HG02938 (cell line): ENCODE measurements at regions not wholly inside any gene's neighbourhood (a gene's known extent, or its start where the extent isn't known, plus 50 kb on each side); places are given as distances from the start of the nearest gene placed in this dataset.
"Not testable (repeated sequence)": the region's sequence is repeated elsewhere in the genome, so short reads cannot be mapped to it uniquely, and the experiment has no call there.

Experiments
- ATAC-seq: cut with Tn5 transposase; IDR thresholded peaks from one replicate; pipeline ENCODE4 v1.9.1; 2021; ENCODE audit warnings: mild to moderate bottlenecking, moderate library complexity; ENCODE audit not compliant: unreplicated experiment

DNA sequence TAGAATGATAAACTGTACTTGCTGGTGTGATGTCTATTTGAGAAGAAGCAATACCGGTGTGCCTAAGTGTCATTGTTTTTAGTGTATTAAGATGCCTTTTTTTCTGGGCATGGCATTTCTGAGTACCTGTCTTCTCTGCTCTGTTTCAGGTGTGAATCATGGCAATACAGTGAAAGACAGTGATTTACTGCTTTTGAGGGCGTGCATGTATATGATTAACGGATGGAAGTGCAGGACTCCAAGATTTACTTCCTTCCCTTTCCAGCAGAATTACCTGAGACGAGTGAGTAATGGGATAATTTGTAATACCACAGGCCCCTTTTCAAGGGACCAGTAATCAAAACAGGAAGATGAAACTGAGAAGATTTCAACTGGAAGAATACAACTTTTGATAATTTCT, 315.8 kb downstream of the SOX4 start:
- ATAC-seq: no peak

DNA sequence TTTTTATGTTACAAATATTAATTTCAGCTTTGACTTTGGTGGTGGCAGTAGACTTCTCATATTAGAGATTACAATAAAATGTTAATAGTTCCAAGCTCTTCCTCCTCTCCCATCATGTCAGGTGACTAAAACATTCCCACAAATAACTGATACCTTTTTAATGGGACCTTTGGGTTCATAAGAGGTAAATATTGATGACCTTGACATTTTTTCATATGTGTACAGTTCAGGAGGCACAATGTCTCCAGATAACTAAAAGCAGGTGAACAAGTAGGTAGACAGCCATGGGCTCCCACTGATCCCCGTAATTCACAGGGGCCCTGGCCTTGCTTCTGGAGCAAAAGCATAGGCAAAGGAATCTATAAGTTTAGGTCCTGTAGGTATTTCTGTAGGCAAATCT, 317.7 kb downstream of the SOX4 start:
- ATAC-seq: no peak

DNA sequence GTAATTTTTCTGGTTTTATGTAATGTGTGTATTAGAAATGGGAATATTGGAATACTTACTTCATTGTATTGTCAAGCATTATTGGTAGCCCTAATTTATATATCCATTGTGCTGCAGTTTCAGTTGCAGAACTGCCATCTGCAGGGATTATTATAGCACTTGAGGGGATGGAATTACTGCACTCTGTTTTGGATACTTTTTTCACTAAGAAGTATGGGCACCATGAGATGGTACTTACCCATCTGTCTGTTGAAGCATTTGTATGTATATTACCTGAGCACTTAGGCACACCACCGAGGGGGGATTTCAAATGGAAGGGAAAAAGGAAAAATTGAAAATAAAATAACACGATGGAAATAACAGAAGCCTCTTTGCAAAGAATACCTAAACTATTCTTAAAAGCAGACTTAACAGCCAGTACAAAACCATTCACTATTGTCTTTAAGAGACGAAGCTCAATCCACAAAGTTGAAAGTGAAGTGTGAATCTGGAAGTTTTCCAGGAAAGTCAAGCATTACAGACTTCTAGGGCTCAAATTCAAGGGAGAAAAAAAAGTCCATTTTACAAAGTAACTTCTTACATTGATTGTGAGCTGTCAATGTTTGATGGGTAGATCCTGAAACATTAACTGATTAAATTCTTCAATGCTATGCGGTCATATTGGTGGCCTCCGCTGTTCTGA, 318.7 kb downstream of the SOX4 start:
- no peak for ATAC-seq

DNA sequence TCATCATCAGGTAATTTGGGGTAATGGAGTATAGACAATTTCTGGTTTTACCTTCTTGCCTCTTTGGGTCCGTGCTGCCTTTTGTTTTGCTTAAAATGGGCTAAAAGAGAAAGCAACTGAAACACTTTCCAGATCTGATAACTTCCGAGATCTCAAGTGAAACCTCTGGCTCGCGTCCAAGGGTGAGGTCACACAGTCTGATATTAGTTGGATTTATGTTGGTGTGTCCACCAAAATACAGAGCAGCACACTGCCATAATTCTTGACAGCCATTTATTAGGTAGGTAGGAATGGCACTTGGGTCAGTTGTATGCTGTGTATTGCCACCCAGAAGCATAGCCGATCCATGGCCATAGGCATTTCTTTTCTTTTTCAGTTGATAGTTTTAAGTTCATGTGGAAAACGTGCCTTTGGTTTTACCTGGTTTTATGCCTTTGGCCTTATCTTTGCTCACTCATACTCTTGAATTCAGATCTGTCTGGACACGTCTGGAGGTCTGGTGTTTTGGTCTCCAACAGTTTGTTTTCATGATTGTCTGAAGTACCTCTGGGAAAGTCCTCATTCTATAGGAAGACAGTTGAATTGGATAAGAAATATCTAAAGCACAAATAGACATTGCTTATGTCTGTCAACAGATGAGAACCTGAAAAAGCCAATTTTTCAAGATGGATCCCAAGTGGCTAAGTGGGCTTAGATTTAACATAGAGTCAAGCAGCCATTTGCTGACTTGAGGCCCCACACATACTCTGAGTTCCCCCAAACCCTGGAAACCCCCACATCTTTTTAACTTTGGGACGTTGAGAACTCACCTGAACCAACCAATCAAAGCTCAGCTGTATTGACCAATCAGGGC, 320.8 kb downstream of the SOX4 start:
- no peak for ATAC-seq

DNA sequence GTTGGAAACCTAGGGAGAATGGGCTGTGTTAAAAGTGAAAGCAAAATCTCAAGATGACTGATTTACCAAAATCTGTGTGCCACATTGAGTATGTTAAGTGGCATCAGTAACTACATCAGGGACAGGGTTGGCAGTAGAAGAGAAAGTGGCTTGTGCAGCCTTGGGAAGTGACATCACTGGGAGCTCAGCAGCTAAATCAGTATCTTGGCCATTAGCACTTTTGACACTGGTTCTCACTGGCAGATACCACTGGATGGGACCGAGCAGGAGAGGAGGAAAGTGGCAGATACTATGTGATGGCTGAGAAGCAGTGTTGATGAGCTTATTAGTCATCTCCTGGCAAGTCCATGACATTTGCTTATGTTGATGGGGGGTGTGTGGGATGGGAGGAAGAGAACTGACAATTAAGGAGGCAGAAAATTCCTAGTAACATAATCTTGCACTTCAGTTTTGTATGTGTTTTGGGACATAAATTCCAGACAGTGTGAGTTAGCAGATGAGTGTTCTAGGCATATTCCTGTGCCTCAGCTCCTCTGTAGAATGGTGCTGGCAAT, 322.2 kb downstream of the SOX4 start:
- ATAC-seq: no peak

DNA sequence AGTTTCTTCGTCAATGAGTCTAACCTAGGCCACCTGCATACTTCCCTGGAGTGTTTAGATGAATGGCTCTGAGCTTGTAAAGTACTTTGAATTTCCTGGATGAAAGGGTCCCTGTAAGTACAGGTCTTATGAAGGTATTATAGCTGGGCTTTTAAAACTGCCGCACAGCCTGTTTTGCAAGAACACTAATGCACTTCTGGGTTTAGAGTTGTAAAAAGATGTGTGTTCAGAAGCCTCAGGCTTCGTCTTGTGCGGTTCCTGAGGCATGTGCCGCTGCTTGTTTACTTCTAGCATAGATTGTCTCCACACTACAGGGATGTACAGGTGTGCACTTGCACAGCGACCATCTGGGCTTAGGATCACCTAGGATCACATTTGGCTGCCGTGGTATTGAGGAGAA, 324.5 kb downstream of the SOX4 start:
- ATAC-seq: no peak

DNA sequence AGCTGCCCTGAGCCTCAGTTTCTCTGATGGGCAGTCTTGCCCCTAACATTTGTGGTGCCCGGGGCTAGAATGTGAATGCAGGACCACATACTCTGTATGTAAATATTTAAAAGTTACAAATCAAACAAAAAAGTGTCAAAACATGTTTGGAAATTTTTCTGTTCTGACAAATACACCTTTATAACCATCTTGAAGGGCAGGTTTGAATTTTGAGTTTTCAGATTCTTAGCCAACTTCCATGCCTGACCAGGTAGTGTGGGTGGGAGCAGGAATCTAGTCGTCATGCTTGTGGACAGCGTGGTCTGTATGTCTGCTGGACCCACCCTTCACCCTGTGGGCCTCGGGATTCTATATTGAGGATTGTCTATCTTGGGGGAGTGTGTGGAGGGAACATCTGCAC, 325.1 kb downstream of the SOX4 start:
- ATAC-seq: no peak

DNA sequence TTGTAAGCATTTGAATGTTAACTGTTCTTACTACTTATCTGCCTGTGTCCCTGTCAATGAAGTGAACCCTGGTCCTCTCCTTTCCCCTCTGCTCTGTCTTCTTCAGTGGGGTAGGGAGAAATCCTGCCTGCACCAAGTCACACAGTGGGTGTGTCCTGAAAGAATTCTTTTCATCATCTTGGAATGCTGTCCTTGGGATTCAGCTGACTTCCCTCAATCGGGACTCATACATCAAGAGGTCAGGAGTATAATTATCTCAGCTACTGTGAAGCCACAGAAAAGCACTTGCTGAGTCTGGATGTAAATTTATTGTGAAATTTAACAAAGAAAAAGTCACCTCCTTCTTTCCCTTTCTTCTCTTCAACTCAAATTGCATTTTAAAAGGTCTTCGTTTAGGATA, 328.5 kb downstream of the SOX4 start:
- ATAC-seq: no peak

DNA sequence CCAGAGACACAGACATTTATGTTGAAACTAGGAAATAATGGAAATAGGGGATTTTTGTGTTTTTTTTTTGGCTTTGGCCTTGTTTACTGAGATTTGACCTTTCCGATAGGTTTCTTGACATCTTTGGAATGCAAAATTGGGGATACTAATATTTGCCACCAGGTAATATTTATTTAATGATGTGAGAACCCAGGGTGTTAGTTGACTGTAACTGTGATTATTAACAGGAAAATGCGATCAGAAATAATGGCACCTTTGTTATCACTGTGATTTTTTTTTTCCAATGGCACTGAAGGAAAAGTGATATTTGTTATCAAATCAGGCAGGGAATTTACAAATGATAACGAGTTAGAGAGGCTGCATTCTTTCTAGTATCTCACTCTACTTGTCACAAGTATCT, 330.5 kb downstream of the SOX4 start:
- no peak for ATAC-seq

DNA sequence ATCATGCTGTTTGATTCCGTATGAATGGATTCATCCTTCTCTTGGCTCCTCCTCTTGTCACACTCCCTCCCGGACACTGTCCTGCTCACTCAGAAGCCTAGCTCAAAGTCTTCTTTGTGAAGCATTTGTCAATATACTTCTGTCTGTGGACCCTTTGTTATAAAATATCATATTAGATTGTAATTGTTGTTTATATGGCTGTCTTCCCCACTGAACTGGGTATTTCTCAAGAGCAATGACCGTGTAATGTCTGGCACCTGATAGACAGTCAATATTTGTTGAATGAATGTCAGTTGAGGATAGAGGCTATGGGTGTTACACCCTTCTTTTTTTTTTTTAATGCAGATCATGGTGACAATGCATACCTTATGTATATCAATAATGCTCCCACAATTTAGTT, 335.3 kb downstream of the SOX4 start:
- ATAC-seq: no peak

DNA sequence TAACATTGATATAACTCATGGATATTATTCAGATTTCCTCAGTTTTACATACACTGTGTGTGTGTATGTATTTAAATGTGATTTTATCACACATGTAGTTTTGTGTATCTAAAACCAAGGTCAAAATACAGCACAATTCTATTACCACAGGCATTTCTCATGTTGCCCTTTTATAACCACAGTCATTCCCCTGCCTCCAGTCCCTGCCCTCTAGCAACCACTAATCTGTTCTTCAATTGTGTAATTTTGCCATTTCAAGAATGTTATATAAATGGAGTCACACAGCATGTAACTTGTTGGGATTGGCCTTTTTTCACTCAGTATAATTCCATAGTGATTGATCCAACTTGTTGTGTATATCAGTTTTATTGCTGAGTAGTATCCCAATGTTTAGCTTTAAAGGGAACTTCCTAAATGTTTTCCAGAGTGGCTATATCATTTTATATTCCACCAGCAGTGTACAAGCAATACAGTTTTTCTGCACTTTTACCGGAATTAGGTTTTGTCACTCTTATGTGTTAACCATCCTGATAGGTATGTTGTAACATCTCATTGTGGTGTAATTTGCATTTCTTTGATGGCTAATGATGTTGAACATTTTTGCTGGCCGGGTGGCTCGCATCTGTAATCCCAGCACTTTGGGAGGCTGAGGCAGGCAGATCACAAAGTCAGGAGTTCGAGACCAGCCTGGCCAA, 338.2 kb downstream of the SOX4 start:
- ATAC-seq: no peak

DNA sequence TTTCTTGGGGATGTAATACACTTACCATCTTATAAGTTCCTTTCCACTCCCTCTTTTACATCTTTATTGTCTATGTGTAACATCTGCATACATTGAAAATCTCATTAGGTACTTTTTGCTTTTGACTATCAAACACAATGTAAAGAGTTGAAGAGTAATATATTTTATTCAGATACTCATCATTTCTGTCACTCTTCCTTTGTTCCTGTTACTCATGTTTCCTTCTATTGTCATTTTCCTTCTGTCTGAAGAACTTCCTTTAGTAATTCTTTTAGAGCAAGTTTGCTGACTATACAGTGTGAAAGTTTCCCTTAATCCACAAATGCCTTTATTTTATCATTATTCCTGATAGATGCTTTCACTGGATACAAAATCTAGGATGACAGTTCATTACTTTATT, 339.8 kb downstream of the SOX4 start:
- no peak for ATAC-seq

DNA sequence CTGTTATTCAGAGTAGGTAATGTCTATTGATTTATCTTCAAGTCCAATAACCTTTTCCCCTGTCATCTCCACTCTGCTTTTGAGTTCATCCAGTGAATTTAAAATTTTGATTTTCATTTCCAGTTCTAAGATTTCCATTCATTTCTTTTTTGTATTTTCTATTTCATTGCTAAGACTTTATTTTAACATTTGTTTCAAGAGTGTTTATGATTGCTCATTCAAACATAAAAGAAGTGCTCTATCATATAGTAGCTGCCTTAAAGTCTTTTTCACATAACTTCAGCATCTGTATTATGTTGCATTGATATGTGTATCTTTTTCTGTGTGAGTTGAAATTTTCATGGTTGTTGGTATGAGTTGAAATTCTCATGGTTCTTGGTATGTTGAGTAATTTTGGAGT, 341.6 kb downstream of the SOX4 start:
- no peak for ATAC-seq

DNA sequence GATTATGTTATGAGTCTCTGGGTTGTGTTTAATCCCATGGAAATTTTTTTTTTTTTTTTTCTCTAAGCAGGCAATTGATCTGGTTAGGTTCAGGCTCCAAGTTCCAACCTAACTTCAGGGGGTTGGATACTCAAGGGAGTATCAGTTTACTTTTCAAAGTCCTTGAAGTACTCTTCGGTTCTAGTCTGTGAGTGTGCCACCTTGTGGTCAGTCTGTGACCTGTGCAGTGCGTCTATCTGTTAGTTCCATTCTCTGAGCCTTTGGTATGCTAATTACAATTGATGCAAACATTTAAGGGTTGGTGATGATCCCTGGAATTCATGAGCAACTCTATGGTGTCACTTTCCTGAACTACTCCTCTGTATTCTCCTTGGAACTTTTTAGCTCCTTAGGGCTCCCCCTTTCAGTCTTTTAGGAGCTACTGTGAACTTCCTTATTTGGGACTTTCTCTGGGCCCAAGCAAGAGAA, 342.0 kb downstream of the SOX4 start:
- ATAC-seq: peak; percentile 51

DNA sequence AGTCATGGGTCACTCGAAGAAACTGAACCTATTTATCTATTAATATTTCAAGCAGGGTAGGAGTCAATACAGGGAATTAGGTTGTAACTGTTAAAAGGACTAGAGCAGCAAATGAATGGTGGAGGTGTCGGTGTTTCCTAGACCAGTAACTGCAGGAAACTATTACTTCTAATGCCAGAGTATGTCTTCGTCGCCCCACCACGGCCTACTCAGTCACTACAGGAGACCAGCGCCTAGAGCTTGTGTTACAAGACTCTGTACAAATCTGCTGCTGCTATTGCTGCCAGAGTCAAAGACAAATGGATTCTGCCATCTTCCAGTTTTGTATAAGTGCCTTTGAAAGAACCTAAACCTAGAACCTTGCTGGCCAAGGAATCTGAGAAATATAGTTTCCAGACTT, 343.9 kb downstream of the SOX4 start:
- ATAC-seq: no peak

DNA sequence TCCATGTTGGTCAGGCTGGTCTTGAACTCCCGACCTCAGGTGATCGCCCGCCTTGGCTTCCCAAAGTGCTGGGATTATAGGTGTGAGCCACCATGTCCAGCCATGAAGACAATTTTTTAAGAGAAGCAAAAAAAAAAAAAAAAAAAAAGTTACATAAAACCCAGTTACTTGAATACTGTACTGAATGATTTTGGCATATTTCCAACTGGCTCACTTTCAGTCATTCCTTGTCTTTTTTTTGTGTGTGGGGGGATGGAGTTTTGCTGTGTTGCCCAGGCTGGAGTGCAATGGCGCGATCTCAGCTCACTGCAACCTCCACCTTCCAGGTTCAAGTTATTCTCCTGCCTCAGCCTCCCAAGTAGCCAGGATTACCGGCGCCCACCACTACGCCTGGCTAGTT, 345.5 kb downstream of the SOX4 start:
- ATAC-seq: not testable (repeated sequence)

DNA sequence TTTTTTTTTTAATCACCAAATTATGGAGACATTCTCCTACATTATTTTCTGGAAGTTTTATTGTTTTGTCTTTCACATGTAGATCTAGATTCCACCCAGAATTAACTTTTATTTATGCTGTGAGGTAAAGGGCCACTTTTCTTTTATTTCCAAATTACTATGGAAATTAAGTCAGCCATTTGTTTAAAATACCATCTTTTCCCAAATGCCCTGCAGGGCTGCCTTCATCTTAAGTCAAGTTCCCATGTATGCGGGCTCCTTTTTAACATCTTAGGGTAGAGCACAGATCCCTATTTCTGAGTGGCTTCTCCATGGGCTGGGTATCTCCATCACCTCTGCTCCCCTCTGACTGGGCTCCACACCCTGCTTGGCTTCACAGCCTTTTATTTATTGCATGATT, 348.4 kb downstream of the SOX4 start:
- no peak for ATAC-seq

DNA sequence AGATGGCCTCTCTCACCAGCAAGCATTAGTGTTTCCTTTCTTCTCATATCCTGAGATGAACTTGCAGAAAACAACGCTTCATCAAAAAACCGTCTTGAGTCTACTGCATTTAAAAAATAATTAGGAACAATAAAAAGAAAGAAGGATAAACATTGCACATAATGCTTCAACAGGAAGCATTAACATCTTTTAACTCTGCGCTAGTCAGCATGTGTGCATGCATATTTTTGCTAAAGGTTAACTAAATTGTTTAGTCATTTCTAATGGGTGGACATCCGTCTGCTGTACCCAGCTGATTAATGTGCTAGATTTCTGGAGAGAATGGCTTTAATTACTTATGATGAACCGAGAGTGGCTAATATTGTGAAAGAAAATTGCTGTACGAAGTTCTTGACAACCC, 349.3 kb downstream of the SOX4 start:
- ATAC-seq: no peak

DNA sequence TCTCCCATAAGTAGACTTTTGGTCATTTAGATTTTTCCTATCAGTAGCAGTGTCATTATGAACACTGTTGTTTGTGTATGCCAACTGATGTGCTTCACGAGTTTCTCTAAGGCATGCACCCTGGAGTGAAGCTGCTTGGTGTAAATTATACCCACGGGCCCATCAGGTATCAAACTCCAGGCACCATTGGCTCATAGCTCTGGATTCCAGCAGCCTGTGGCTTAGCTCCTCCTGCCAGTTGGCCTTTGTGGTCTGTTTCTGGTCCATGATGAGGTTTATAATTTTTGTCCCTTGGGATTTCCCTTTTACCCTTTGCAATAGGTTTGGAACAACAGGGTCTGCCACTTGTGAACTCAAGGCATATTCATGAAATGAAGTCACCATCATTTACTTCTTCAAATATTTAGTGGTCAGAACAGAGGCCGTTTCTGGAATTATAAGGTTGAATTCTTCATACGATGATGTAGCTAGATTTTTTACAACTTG, 350.5 kb downstream of the PRL start:
- ATAC-seq: no peak

DNA sequence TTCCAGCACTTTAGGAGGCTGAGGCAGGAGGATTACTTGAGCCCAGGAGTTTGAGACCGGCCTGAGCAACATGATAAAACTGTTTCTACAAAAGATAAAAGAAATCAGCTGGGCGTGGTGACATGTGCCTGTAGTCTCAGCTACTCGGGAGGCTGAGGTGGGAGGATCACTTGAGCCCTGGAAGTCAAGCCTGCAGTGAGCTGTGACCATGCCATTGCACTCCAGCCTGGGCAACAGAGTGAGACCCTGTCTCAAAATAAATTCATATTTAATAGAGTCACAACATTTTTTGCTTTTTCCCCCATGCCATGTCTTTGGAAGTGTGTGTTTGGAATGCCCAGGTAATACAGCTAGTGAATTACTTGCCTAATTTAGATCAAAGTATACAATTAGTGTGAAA, 349.6 kb downstream of the PRL start:
- ATAC-seq: not testable (repeated sequence)

DNA sequence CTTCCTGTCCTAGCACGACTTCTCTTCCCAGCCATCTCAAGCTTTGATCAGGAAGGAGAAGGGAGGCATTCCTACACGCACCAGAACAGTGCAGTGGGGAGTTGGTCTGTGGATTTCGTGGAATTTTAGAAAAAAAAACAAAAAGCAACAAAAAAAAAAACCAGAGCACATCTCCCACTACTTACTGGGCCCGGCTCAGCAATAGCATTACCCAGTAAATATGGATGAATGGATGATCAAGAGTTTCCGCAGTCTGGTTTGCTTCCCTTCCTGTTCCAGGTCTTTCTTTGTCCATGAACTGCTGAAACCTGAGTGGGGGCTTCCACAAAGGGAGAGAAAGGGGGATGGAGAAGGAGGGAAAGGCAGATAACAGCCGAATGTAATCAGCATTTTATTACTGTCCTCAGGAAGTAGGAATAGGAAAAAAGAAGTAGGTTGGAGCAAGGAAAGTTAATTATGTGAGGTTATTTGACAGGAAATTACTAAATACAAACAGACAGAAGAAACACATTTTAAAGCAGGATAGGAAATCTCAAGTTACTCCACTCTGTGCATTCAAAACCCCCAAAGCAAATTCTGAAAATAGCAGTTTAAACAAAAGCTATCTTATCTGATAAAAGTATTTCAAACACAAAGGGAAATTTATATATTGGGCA, 349.0 kb downstream of the PRL start:
- no peak for ATAC-seq
